H9 (cell line): ENCODE measurements at regions not wholly inside any gene's neighbourhood (a gene's known extent, or its start where the extent isn't known, plus 50 kb on each side); places are given as distances from the start of the nearest gene placed in this dataset.

ENCODE experiments used
- DNase-seq: peaks from one replicate; pipeline ENCODE4 v3.0.0-alpha.2; 2017
- H2AFZ ChIP-seq: one replicate; pipeline ENCODE4 v1.6.1; 2013; ENCODE audit warnings: mild to moderate bottlenecking, low read length, control low read depth, moderate library complexity
- H2AK5ac ChIP-seq: 2 replicates; pipeline ENCODE4 v1.6.1; 2013; ENCODE audit warnings: low read length, control low read depth, mixed read lengths; ENCODE audit not compliant: insufficient read length
- H2BK120ac ChIP-seq: one replicate; pipeline ENCODE4 v1.6.1; 2013; ENCODE audit warnings: low read depth, mild to moderate bottlenecking, low read length, control low read depth, inconsistent platforms; ENCODE audit not compliant: poor library complexity, severe bottlenecking
- H2BK12ac ChIP-seq: 2 replicates; pipeline ENCODE4 v1.6.1; 2013; ENCODE audit warnings: low read length, control low read depth, mixed read lengths, low read depth; ENCODE audit not compliant: insufficient read length
- H2BK15ac ChIP-seq: 2 replicates; pipeline ENCODE4 v1.6.1; 2013; ENCODE audit warnings: low read depth, low read length, control low read depth
- H2BK20ac ChIP-seq: one replicate; pipeline ENCODE4 v1.6.1; 2013; ENCODE audit warnings: low read depth, mild to moderate bottlenecking, low read length, control low read depth, inconsistent platforms; ENCODE audit not compliant: poor library complexity, severe bottlenecking
- H2BK5ac ChIP-seq: 2 replicates; pipeline ENCODE4 v1.6.1; 2013; ENCODE audit warnings: low read length, control low read depth, mixed read lengths; ENCODE audit not compliant: insufficient read length
- H3K14ac ChIP-seq: 2 replicates; pipeline ENCODE4 v1.6.1; 2013; ENCODE audit warnings: low read length, control low read depth; ENCODE audit not compliant: insufficient read depth
- H3K18ac ChIP-seq: 2 replicates; pipeline ENCODE4 v1.6.1; 2013; ENCODE audit warnings: low read depth, mild to moderate bottlenecking, mixed read lengths, low read length, control low read depth; ENCODE audit not compliant: insufficient read length
- H3K23ac ChIP-seq: 2 replicates; pipeline ENCODE4 v1.6.1; 2013; ENCODE audit warnings: low read length, control low read depth, mixed read lengths, low read depth; ENCODE audit not compliant: insufficient read length
- H3K23me2 ChIP-seq: 2 replicates; pipeline ENCODE4 v1.6.1; 2013; ENCODE audit warnings: low read depth, mild to moderate bottlenecking, mixed read lengths, low read length, control low read depth; ENCODE audit not compliant: insufficient read length, poor library complexity, severe bottlenecking
- H3K27ac ChIP-seq: 2 replicates; pipeline ENCODE4 v1.5.1; 2013; ENCODE audit warnings: low read length, control low read depth, mixed read lengths, low read depth; ENCODE audit not compliant: insufficient read length
- H3K27me3 ChIP-seq: 2 replicates; pipeline ENCODE4 v1.6.1; 2013; ENCODE audit warnings: low read length, control low read depth, inconsistent platforms; ENCODE audit not compliant: insufficient read depth
- H3K4ac ChIP-seq: 2 replicates; pipeline ENCODE4 v1.6.1; 2013; ENCODE audit warnings: low read depth, mild to moderate bottlenecking, control low read depth, inconsistent platforms, low read length, moderate library complexity
- H3K4me1 ChIP-seq: 2 replicates; pipeline ENCODE4 v1.6.1; 2013; ENCODE audit warnings: low read length, control low read depth, inconsistent platforms; ENCODE audit not compliant: insufficient read depth
- H3K4me2 ChIP-seq: 2 replicates; pipeline ENCODE4 v1.6.1; 2013; ENCODE audit warnings: low read length, control low read depth, mixed read lengths; ENCODE audit not compliant: insufficient read length, insufficient read depth
- H3K56ac ChIP-seq: 2 replicates; pipeline ENCODE4 v1.6.1; 2013; ENCODE audit warnings: low read depth, mild to moderate bottlenecking, mixed read lengths, low read length, control low read depth; ENCODE audit not compliant: insufficient read length
- H3K79me1 ChIP-seq: 2 replicates; pipeline ENCODE4 v1.6.1; 2013; ENCODE audit warnings: low read depth, mild to moderate bottlenecking, moderate library complexity, low read length, control low read depth, inconsistent platforms; ENCODE audit not compliant: insufficient read depth, poor library complexity, severe bottlenecking
- H3K79me2 ChIP-seq: 2 replicates; pipeline ENCODE4 v1.6.1; 2013; ENCODE audit warnings: low read length, control low read depth, inconsistent platforms; ENCODE audit not compliant: insufficient read depth
- H3K9ac ChIP-seq: 2 replicates; pipeline ENCODE4 v1.6.1; 2013; ENCODE audit warnings: low read length, control low read depth, mixed read lengths; ENCODE audit not compliant: insufficient read length; ENCODE audit errors: extremely low read depth
- H3K9me3 ChIP-seq: one replicate; pipeline ENCODE4 v1.6.1; 2013; ENCODE audit warnings: low read depth, low read length, inconsistent platforms; ENCODE audit not compliant: control insufficient read depth
- H3T11ph ChIP-seq: one replicate; pipeline ENCODE4 v1.6.1; 2013; ENCODE audit warnings: mild to moderate bottlenecking, low read length, control low read depth, inconsistent platforms
- H4K20me1 ChIP-seq: one replicate; pipeline ENCODE4 v1.6.1; 2013; ENCODE audit not compliant: control insufficient read depth, insufficient read length, insufficient read depth
- H4K5ac ChIP-seq: 2 replicates; pipeline ENCODE4 v1.6.1; 2013; ENCODE audit warnings: low read depth, mild to moderate bottlenecking, mixed read lengths, low read length, control low read depth; ENCODE audit not compliant: insufficient read length
- H4K8ac ChIP-seq: replicated peaks from 2 replicates; pipeline ENCODE4 v1.6.1; 2013; ENCODE audit warnings: low read length, control low read depth, mixed read lengths, low read depth; ENCODE audit not compliant: insufficient read length
- H4K91ac ChIP-seq: 2 replicates; pipeline ENCODE4 v1.6.1; 2013; ENCODE audit warnings: low read depth, mild to moderate bottlenecking, moderate library complexity, mixed read lengths, low read length, control low read depth; ENCODE audit not compliant: insufficient read length
- H3K27ac Mint-ChIP-seq, 3 experiments: 2 replicates in 2 of 3; 3 replicates in 1 of 3; pipeline ENCODE4 v1.8.0; 2020 to 2021; ENCODE audit warnings: mixed read lengths in 3 of 3, mild to moderate bottlenecking in 1 of 3, moderate library complexity in 1 of 3
- H3K27me3 Mint-ChIP-seq: 2 replicates; pipeline ENCODE4 v1.8.0; 2021; ENCODE audit warnings: low read depth, mild to moderate bottlenecking, moderate library complexity, mixed read lengths
- H3K36me3 Mint-ChIP-seq, 3 experiments: 2 replicates in 2 of 3; 3 replicates in 1 of 3; pipeline ENCODE4 v1.8.0; 2020 to 2021; ENCODE audit warnings: low read depth in 3 of 3, mixed read lengths in 3 of 3; ENCODE audit not compliant: insufficient read depth in 1 of 3
- H3K4me1 Mint-ChIP-seq, 2 experiments: 2 replicates each; pipeline ENCODE4 v1.8.0; 2020; ENCODE audit warnings: mixed read lengths in 2 of 2
- H3K4me3 Mint-ChIP-seq, 2 experiments: 2 replicates in 1 of 2; 3 replicates in 1 of 2; pipeline ENCODE4 v1.8.0; 2020 to 2021; ENCODE audit warnings: mild to moderate bottlenecking in 2 of 2, mixed read lengths in 2 of 2, moderate library complexity in 1 of 2
- H3K9me3 Mint-ChIP-seq, 2 experiments: 2 replicates in 1 of 2; 3 replicates in 1 of 2; pipeline ENCODE4 v1.8.0; 2020; ENCODE audit warnings: mild to moderate bottlenecking in 2 of 2, mixed read lengths in 2 of 2, moderate library complexity in 1 of 2
- CTCF ChIP-seq: fragments of 200-600 bp; sonication (generic); conservative IDR thresholded peaks from 3 replicates; pipeline ENCODE4 v1.8.0; 2021; ENCODE audit warnings: antibody characterized with exemption, mild to moderate bottlenecking
- WGBS: extraction: QIAGEN DNeasy Blood & Tissue Kit; methylation state at CpG from one replicate; pipeline ENCODE4 v1.1.7; 2013; ENCODE audit warnings: missing lambda C conversion rate, low lambda C conversion rate, mixed read lengths; ENCODE audit not compliant: insufficient read length; ENCODE audit errors: extremely low coverage; 5-methylcytosine and 5-hydroxymethylcytosine counted together

DNA sequence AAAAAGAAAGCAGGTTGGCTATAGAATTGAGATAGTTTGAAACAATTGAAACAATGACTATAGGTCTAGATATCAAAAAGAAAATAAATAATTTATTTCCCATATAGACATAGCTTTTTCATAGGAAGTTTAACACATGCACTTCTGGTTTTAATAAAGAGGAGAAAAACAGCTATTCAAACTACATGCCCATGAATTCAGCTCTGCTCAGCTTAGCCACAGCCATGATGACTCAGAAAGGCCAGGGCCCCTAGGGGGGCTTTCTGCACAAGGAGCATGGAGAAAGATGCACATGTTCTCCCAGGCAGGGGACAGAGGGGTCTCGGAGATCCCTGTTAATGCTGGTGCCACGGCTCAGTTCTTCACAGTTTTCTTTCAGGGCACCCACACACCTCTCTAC is 114.0 kb downstream of the GALC start:
- Histone ChIP-seq H3K23ac (no peak overlapping the region), H2BK12ac (no peak overlapping the region), H2AFZ (no peak overlapping the region), H3K9ac (no peak overlapping the region), H3K79me1 (no peaks in the 10 kb centered on the region), H3K27me3 (no peaks in the 10 kb centered on the region; the same call in 1 of the 2 replicates), H3T11ph (no peak overlapping the region), H3K4me2 (no peak overlapping the region), H2BK20ac (no peak overlapping the region), H3K4me1 (no peaks in the 10 kb centered on the region), H4K8ac (no peak overlapping the region), H3K18ac (no peak overlapping the region), H2AK5ac (no peak overlapping the region), H4K20me1 (no peaks in the 10 kb centered on the region), H2BK5ac (no peak overlapping the region), H3K14ac (no peak overlapping the region), H3K56ac (no peak overlapping the region), H4K91ac (no peak overlapping the region), H4K5ac (no peak overlapping the region), H3K23me2 (no peaks in the 10 kb centered on the region), H3K4ac (no peak overlapping the region), H3K79me2 (no peaks in the 10 kb centered on the region), H2BK120ac (no peak overlapping the region), H3K9me3 (no peaks in the 10 kb centered on the region), H3K27ac (no peak overlapping the region), H2BK15ac (no peak overlapping the region)
- no peak overlapping the region for H3K4me3 Mint-ChIP-seq
- no peak for TF ChIP-seq CTCF
- no CpG with 5 or more reads among the region's 2 CpGs for WGBS
- H3K4me1 Mint-ChIP-seq = peaks cover 0 to 3% of the 10 kb centered on the region in 2 experiments; a peak in 2 of 4 replicates
- H3K9me3 Mint-ChIP-seq = no peaks in the 10 kb centered on the region; a peak in 1 of 5 replicates
- no peak for DNase-seq
- H3K36me3 Mint-ChIP-seq = no peaks in the 10 kb centered on the region
- no peak overlapping the region for H3K27ac Mint-ChIP-seq
- H3K27me3 Mint-ChIP-seq = no peaks in the 10 kb centered on the region; the same call in none of the 2 replicates
